Muscle of back (tissue), 3 donors: ENCODE measurements at regions not wholly inside any gene's neighbourhood (a gene's known extent, or its start where the extent isn't known, plus 50 kb on each side); places are given as distances from the start of the nearest gene placed in this dataset.

Source experiments
- DNase-seq, 3 donors: peaks; one replicate each; pipeline versions ENCODE4 v3.0.0 to v3.0.0-alpha.2; 2013

- no peak for DNase-seq
Measured at GRCh38 chr3:79874646-79875045, 106.8 kb upstream of the ROBO1 start.

- DNase-seq, result peak in 1 of 3 donors; percentile 54
Measured at GRCh38 chr3:79872483-79872882, 104.7 kb upstream of the ROBO1 start.

GRCh38 chr3:79871656-79872055 is 103.9 kb upstream of the ROBO1 start:
- DNase-seq, result peak in 1 of 3 donors; percentile 8

- no peak for DNase-seq
Measured at GRCh38 chr3:79870313-79870620, 102.5 kb upstream of the ROBO1 start.

- DNase-seq, result peak in 1 of 3 donors; percentile 15
Measured at GRCh38 chr3:79869461-79870312, 101.9 kb upstream of the ROBO1 start.

GRCh38 chr3:79866162-79866561 is 98.4 kb upstream of the ROBO1 start:
- DNase-seq, result no peak

GRCh38 chr3:79864077-79864476 is 96.3 kb upstream of the ROBO1 start:
- DNase-seq, result no peak

GRCh38 chr3:79848876-79849275 is 81.1 kb upstream of the ROBO1 start:
- DNase-seq, result no peak

GRCh38 chr3:79847928-79848327 is 80.1 kb upstream of the ROBO1 start:
- no peak for DNase-seq

GRCh38 chr3:79846148-79846933 is 78.5 kb upstream of the ROBO1 start:
- DNase-seq, result no peak

GRCh38 chr3:79845546-79845945 is 77.7 kb upstream of the ROBO1 start:
- no peak for DNase-seq

GRCh38 chr3:79844176-79844575 is 76.4 kb upstream of the ROBO1 start:
- DNase-seq, result no peak

GRCh38 chr3:79843180-79843579 is 75.4 kb upstream of the ROBO1 start:
- DNase-seq, result no peak

GRCh38 chr3:79835701-79836100 is 67.9 kb upstream of the ROBO1 start:
- DNase-seq, result no peak

- no peak for DNase-seq
Measured at GRCh38 chr3:79824166-79824565, 56.4 kb upstream of the ROBO1 start.

- DNase-seq, result no peak
Measured at GRCh38 chr3:79822076-79822475, 54.3 kb upstream of the ROBO1 start.

GRCh38 chr3:79820089-79820488 is 52.3 kb upstream of the ROBO1 start:
- DNase-seq, result no peak

GRCh38 chr3:79818015-79818414 is 50.2 kb upstream of the ROBO1 start:
- DNase-seq, result no peak
